Spleen (tissue), 7 donors: ENCODE measurements at regions not wholly inside any gene's neighbourhood (a gene's known extent, or its start where the extent isn't known, plus 50 kb on each side); places are given as distances from the start of the nearest gene placed in this dataset.

Experiments used
- POLR2A ChIP-seq, 3 donors: fragments of 450-650 bp; IDR thresholded peaks; one replicate each; pipeline ENCODE4 v1.5.1; 2017; ENCODE audit warnings: antibody characterized with exemption in 3 of 3, mild to moderate bottlenecking in 1 of 3
- POLR2AphosphoS5 ChIP-seq, 3 donors: sonication (generic); formaldehyde crosslinking; IDR thresholded peaks; one replicate each; pipeline ENCODE4 v1.5.1; 2017; ENCODE audit warnings: antibody characterized with exemption in 3 of 3
- TF ChIP-seq, protein P1 (sequence below), 11 experiments: fragments of 200-600 bp in 7 of 11; fragments of 450-650 bp in 4 of 11; sonication (generic) in 4 of 11; IDR thresholded peaks in 8 of 11; conservative IDR thresholded peaks in 3 of 11; 1 replicate in 7 of 11; 2 replicates in 4 of 11; pipeline versions ENCODE4 v1.4.0 to v1.8.0; 2016 to 2021; ENCODE audit warnings: antibody characterized with exemption in 11 of 11, inconsistent platforms in 4 of 11, mild to moderate bottlenecking in 1 of 11
- donor health status: DM: no; HTN: no; CAD: no; lungs with moderate emphysema.
- donor health status: DM: no; HTN: no; CAD: no.
- donor health status: DM: no; HTN: no; CAD: no.

DNA sequence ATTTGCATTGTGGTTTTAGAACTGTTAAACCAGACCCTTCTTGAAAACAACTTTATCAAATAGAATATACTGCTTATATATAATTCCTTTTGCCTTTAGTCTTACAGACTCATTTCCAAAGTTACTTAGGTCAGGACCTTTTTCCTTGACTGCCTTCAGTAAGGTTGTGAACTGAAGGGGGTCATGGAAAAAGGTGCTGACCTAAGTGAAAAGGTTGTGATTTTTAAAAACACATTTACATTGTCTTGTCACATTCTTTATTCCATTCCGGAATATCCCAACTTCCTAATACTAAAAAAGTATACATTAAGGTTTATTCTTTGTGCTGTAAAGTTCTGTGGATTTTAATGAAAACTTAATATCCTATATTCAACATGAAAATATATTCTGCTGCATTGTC, 581.4 kb downstream of the SOCS6 start:
- TF ChIP-seq, protein P1, sequence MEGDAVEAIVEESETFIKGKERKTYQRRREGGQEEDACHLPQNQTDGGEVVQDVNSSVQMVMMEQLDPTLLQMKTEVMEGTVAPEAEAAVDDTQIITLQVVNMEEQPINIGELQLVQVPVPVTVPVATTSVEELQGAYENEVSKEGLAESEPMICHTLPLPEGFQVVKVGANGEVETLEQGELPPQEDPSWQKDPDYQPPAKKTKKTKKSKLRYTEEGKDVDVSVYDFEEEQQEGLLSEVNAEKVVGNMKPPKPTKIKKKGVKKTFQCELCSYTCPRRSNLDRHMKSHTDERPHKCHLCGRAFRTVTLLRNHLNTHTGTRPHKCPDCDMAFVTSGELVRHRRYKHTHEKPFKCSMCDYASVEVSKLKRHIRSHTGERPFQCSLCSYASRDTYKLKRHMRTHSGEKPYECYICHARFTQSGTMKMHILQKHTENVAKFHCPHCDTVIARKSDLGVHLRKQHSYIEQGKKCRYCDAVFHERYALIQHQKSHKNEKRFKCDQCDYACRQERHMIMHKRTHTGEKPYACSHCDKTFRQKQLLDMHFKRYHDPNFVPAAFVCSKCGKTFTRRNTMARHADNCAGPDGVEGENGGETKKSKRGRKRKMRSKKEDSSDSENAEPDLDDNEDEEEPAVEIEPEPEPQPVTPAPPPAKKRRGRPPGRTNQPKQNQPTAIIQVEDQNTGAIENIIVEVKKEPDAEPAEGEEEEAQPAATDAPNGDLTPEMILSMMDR (IDR thresholded peaks at IDR 0.05 in 8 of 11, conservative IDR thresholded peaks at IDR 0.05 in 3 of 11), result no peak
- TF ChIP-seq POLR2A (IDR thresholded peaks at IDR 0.05) (no peak), POLR2AphosphoS5 (IDR thresholded peaks at IDR 0.05) (no peak)
